ENCODE measurements at regions not wholly inside any gene's neighbourhood (a gene's known extent, or its start where the extent isn't known, plus 50 kb on each side); places are given as distances from the start of the nearest gene placed in this dataset.
A peak's percentile ranks its signal among the peaks of the same experiment; 100 is the strongest.

DNA sequence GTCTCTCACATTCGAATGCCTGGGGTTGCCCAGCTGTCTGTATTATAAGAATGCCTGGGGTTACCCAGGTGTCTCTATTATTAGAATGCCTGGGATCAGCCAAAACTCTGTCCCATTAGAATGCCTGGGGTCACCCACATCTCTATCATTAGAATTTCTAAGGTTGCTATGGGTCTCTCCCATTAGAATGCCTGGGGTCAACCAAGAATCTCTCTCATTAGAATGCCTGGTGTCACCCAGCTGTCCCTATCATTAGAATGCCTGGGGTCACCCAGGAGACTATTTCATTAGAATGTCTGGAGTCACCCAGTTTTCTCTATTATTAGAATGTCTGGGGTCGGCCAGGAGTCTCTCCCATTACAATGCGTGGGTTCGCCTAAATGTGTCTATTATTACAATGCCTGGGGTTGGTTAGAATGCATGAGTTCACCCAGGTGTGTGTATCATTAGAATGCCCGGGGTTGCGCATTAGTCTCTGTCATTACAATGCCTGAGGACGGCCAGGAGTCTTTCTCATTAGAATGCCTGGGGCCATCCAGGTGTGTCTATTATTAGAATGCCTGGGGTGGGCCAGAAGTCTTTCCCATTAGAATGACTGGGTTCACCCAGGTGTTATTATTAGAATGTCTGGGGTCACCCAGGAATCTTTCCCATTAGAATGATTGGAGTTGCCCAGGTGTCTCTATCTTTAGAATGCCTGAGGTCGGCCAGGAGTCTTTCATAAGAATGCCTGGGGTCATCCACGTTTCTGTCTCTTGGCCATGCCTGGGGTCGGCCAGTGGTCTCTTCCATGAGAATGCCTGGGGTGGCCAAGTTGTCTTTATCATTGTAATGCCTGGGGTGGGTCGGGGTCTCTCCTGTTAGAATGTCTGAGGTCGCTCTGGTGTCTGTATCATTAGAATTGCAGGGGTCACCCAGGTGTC is 59.6 kb downstream of the RNF187 start:
- peak; percentile 26 for DNase-seq
- TF ChIP-seq, protein P1, sequence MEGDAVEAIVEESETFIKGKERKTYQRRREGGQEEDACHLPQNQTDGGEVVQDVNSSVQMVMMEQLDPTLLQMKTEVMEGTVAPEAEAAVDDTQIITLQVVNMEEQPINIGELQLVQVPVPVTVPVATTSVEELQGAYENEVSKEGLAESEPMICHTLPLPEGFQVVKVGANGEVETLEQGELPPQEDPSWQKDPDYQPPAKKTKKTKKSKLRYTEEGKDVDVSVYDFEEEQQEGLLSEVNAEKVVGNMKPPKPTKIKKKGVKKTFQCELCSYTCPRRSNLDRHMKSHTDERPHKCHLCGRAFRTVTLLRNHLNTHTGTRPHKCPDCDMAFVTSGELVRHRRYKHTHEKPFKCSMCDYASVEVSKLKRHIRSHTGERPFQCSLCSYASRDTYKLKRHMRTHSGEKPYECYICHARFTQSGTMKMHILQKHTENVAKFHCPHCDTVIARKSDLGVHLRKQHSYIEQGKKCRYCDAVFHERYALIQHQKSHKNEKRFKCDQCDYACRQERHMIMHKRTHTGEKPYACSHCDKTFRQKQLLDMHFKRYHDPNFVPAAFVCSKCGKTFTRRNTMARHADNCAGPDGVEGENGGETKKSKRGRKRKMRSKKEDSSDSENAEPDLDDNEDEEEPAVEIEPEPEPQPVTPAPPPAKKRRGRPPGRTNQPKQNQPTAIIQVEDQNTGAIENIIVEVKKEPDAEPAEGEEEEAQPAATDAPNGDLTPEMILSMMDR (IDR thresholded peaks at IDR 0.05): no peak
- H3K27me3 ChIP-seq: no peaks in the 10 kb centered on the region

DNA sequence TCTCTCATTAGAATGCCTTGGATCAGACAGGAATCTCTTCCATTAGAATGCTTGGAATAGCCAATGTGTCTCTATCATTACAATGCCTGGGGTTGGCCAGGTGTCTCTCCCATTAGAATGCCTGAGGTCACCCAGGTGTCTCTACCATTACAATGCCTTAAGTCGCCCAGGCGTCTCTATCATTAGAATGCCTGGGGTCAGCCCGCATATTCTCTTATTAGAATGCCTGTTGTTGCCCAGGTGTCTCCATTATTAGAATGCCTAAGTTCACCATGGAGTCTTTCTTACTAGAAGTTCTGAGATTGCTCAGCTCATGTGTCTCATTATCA is 60.2 kb downstream of the RNF187 start:
- DNase-seq: peak; percentile 3
- H3K9me3 ChIP-seq: no peaks in the 10 kb centered on the region

More for the DNA sequence above, 59.6 kb downstream of the RNF187 start:
- ATAC-seq: no peak
- no peak overlapping the region for H3K4me3 ChIP-seq
- no peaks in the 10 kb centered on the region for H3K36me3 ChIP-seq
- no peak overlapping the region for H3K27ac ChIP-seq
- H3K4me1 ChIP-seq: no peaks in the 10 kb centered on the region
- H3K9me3 ChIP-seq: no peaks in the 10 kb centered on the region
- intact Hi-C loops (cut with DNase I): no loop called here

DNA sequence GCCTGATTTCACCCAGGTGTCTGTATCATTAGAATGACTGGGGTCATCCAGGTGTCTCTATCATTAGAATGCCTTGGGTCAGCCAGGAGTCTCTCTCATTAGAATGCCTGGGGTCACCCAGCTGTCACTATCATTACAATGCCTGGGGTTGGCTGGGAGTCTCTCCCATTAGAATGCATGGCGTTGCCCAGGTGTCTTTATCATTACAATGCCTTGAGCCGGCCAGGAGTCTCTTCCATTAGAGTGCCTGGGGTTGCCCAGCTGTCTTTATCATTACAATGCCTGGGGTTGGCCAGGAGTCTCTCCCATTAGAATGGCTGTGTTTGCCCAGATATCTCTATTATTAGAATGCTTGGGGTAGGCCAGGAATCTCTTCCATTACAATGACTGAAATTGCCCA is 61.6 kb downstream of the RNF187 start:
- intact Hi-C loops (cut with DNase I): no loop called here
- Histone ChIP-seq H3K27me3 (no peaks in the 10 kb centered on the region), H3K36me3 (no peaks in the 10 kb centered on the region), H3K4me3 (no peak overlapping the region), H3K27ac (no peak overlapping the region), H3K4me1 (no peaks in the 10 kb centered on the region), H3K9me3 (no peaks in the 10 kb centered on the region)
- no peak for ATAC-seq
- peak; percentile 10 for DNase-seq
- TF ChIP-seq, protein P1 (IDR thresholded peaks at IDR 0.05): no peak

More for the DNA sequence above, 60.2 kb downstream of the RNF187 start:
- Histone ChIP-seq H3K27ac (no peak overlapping the region), H3K36me3 (no peaks in the 10 kb centered on the region), H3K27me3 (no peaks in the 10 kb centered on the region), H3K4me3 (no peak overlapping the region), H3K4me1 (no peaks in the 10 kb centered on the region)
- intact Hi-C loops (cut with DNase I): no loop called here
- TF ChIP-seq, protein P1 (IDR thresholded peaks at IDR 0.05): no peak
- ATAC-seq: no peak

DNA sequence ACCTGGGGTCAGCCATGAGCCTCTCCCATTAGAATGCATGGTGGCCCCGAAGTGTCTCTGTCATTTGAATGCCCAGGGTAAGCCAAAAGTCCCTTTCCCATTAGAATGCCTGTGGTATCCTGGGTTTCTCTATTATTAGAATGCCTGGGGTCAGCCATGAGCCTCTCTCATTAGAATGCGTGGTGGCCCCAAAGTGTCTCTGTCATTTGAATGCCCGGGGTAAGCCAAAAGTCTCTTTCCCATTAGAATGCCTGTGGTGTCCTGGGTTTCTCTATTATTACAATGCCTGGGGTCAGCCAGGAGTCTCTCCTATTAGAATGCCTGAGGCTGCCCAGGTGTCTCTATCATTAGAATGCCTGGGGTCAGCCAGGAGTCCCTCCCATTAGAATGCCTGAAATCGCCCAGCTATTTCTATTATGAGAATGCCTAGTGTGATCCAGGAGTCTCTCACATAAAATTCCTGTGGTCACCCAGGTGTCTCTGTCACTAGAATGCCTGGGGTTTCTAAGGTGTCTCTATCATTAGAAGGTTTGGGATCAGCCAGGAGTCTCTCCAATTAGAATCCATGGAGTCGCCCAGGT is 65.5 kb downstream of the RNF187 start:
- H3K27me3 ChIP-seq: no peaks in the 10 kb centered on the region
- no peak for ATAC-seq
- TF ChIP-seq, protein P1 (IDR thresholded peaks at IDR 0.05): no peak

DNA sequence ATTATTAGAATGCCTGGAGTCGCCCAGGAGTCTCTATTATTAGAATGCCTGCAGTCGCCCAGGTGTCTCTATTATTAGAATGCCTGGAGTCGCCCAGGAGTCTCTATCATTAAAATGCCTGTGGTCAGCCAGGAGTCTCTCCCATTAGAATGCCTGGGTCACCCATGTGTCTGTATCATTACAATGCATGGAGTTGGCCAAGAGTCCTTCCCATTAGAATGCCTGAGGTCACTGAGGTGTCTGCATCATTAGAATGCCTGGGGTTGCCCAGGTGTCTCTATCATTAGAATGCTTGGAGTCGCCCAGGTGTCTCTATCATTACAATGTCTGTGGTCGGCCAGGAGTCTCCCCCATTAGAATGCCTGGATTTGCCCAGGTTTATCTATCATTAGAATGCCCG is 66.9 kb downstream of the RNF187 start:
- no peaks in the 10 kb centered on the region for H3K9me3 ChIP-seq
- H3K27me3 ChIP-seq: no peaks in the 10 kb centered on the region
- intact Hi-C loops (cut with DNase I): no loop called here
- H3K27ac ChIP-seq: no peak overlapping the region
- H3K36me3 ChIP-seq: no peaks in the 10 kb centered on the region
- ATAC-seq: no peak
- TF ChIP-seq, protein P1 (IDR thresholded peaks at IDR 0.05): no peak
- DNase-seq: peak; percentile 1
- no peak overlapping the region for H3K4me3 ChIP-seq
- no peaks in the 10 kb centered on the region for H3K4me1 ChIP-seq

More for the DNA sequence above, 65.5 kb downstream of the RNF187 start:
- peak; percentile 6 for DNase-seq
- H3K4me1 ChIP-seq: no peaks in the 10 kb centered on the region
- intact Hi-C loops (cut with DNase I): no loop called here
- no peaks in the 10 kb centered on the region for H3K36me3 ChIP-seq
- H3K27ac ChIP-seq: no peak overlapping the region
- H3K9me3 ChIP-seq: no peaks in the 10 kb centered on the region
- no peak overlapping the region for H3K4me3 ChIP-seq

Data from upper lobe of right lung (tissue), 1 donor.